ENCODE measurements at regions not wholly inside any gene's neighbourhood (a gene's known extent, or its start where the extent isn't known, plus 50 kb on each side); places are given as distances from the start of the nearest gene placed in this dataset.

GRCh38 chr14:101237252-101237616 is 324.1 kb upstream of the DIO3 start:
- no peak overlapping the region for H3K27ac ChIP-seq (ENCODE audit: insufficient read depth, low read length)
- no peak overlapping the region for H4K91ac ChIP-seq (ENCODE audit: insufficient read depth, low read depth, low read length)
- H3K79me1 ChIP-seq (ENCODE audit: low read depth in 1 of 2, low read length in 2 of 2): no peaks in the 10 kb centered on the region
- H4K5ac ChIP-seq (ENCODE audit: low read depth, low read length): no peak overlapping the region
- ChIA-PET CTCF (interaction anchor here (0.6 kb wide), 1 partner anchor 580 kb away, joined by 3 read pairs; no protein-coding TSS in a partner anchor), POLR2A (ENCODE audit: unreplicated experiment) (no interaction called here)
- H3K9ac ChIP-seq (ENCODE audit: low read depth, low read length): no peak overlapping the region
- H3K9me3 ChIP-seq (ENCODE audit: control insufficient read depth, insufficient read depth, low read length): peaks cover 12% of the 10 kb centered on the region
- 78% methylated on average over 5 of the region's 9 CpGs; no CpG with 5 or more reads in 1 of the 2 experiments for WGBS, 2 experiments (ENCODE audit: extremely low coverage in 2 of 2, insufficient read length in 1 of 2)
- ATAC-seq (ENCODE audit: low read depth) (no peak), DNase-seq (no peak)
- H4K20me1 ChIP-seq (ENCODE audit: insufficient read depth, low read length): no peaks in the 10 kb centered on the region
- no peak overlapping the region for H3K23ac ChIP-seq (ENCODE audit: low read depth, low read length)
- H4K8ac ChIP-seq (ENCODE audit: low read depth in 2 of 2, low read length in 2 of 2): no peak overlapping the region
- no peaks in the 10 kb centered on the region for H3K36me3 ChIP-seq (ENCODE audit: control insufficient read depth, insufficient read depth, low read length)
- H3K14ac ChIP-seq (replicated peaks; ENCODE audit: low read depth, low read length): no peak overlapping the region
- no peak overlapping the region for H3K4me2 ChIP-seq (ENCODE audit: low read depth, low read length)
- H3K9me1 ChIP-seq (ENCODE audit: insufficient read depth, low read length): no peaks in the 10 kb centered on the region
- H2AK5ac ChIP-seq (ENCODE audit: low read depth, low read length): no peak overlapping the region
- H2BK5ac ChIP-seq (ENCODE audit: low read depth, low read length, poor library complexity, severe bottlenecking): no peak overlapping the region
- H2AFZ ChIP-seq (replicated peaks; ENCODE audit: low read length, poor library complexity): no peak overlapping the region
- H2BK120ac ChIP-seq (ENCODE audit: low read depth, low read length): no peak overlapping the region
- no peak overlapping the region for H3K18ac ChIP-seq (ENCODE audit: low read depth, low read length)
- BruUV-seq (replicated peaks): no TSS peak
- peaks cover 28% of the 10 kb centered on the region for H3K27me3 ChIP-seq (ENCODE audit: control insufficient read depth, insufficient read depth, low read length)
- no peak overlapping the region for H3K4me3 ChIP-seq (ENCODE audit: insufficient read depth, low read depth, low read length)
- intact Hi-C loops (cut with micrococcal nuclease) (loop anchor here (5.0 to 10.0 kb wide), 5 partner anchors 162 to 852 kb away; no protein-coding TSS in a partner anchor), in situ Hi-C loops (cut with MboI; ENCODE audit: low sequenced_read_pairs) (loop anchor here (25.0 kb wide), 2 partner anchors 525 to 825 kb away; no protein-coding TSS in a partner anchor), dilution Hi-C loops (cut with HindIII; ENCODE audit: low sequenced_read_pairs, unreplicated experiment) (no loop called here)
- no peak overlapping the region for H2BK15ac ChIP-seq (ENCODE audit: low read depth, low read length)
- no peak overlapping the region for H2AK9ac ChIP-seq (replicated peaks; ENCODE audit: low read depth, low read length, poor library complexity)
- no peaks in the 10 kb centered on the region for H3K4me1 ChIP-seq (ENCODE audit: control insufficient read depth, insufficient read depth, low read length)
- TF ChIP-seq RCOR1 (IDR thresholded peaks at IDR 0.05; ENCODE audit: insufficient replicate concordance, low read length): no peak
- TF ChIP-seq USF2 (IDR thresholded peaks at IDR 0.05; ENCODE audit: low read depth, low read length): no peak
- TF ChIP-seq SMC3 (IDR thresholded peaks at IDR 0.05; ENCODE audit: low read depth, low read length): no peak
- H2BK20ac ChIP-seq (ENCODE audit: low read depth, low read length): no peak overlapping the region
- no peak overlapping the region for H3K4ac ChIP-seq (ENCODE audit: low read depth, low read length)
- H3K56ac ChIP-seq (ENCODE audit: extremely low read depth, insufficient read depth, low read length): no peak overlapping the region
